ENCODE measurements at regions not wholly inside any gene's neighbourhood (a gene's known extent, or its start where the extent isn't known, plus 50 kb on each side); places are given as distances from the start of the nearest gene placed in this dataset.

- TF ChIP-seq POLR2AphosphoS5 (IDR thresholded peaks at IDR 0.05; ENCODE audit: low read depth) (no peak), REST (IDR thresholded peaks at IDR 0.05; ENCODE audit: insufficient replicate concordance, low read depth) (no peak), CTCF (IDR thresholded peaks at IDR 0.05; ENCODE audit: insufficient read depth, low read length) (no peak), SPI1 (IDR thresholded peaks at IDR 0.05; ENCODE audit: borderline replicate concordance, low read depth) (no peak)
Measured at GRCh38 chr3:103247459-103247858, 812.6 kb downstream of the ZPLD1 start.

All from HL-60 (cell line).